Ishikawa (cell line): ENCODE measurements at regions not wholly inside any gene's neighbourhood (a gene's known extent, or its start where the extent isn't known, plus 50 kb on each side); places are given as distances from the start of the nearest gene placed in this dataset.

Source experiments
- CEBPB ChIP-seq: IDR thresholded peaks from 2 replicates; pipeline ENCODE4 v1.6.1; 2012
- CREB1 ChIP-seq: IDR thresholded peaks from 2 replicates; pipeline ENCODE4 v1.6.1; 2012; ENCODE audit warnings: low read depth
- EGR1 ChIP-seq: IDR thresholded peaks from 2 replicates; pipeline ENCODE4 v1.6.1; 2012
- EP300 ChIP-seq: IDR thresholded peaks from 2 replicates; pipeline ENCODE4 v1.6.1; 2012; ENCODE audit warnings: borderline replicate concordance
- FOXM1 ChIP-seq: IDR thresholded peaks from 2 replicates; pipeline ENCODE4 v1.6.1; 2012; ENCODE audit warnings: low read depth, borderline replicate concordance
- NFIC ChIP-seq: IDR thresholded peaks from 2 replicates; pipeline ENCODE4 v1.6.1; 2012
- RAD21 ChIP-seq: IDR thresholded peaks from 2 replicates; pipeline ENCODE4 v1.6.1; 2012; ENCODE audit warnings: low read depth
- REST ChIP-seq: IDR thresholded peaks from 2 replicates; pipeline ENCODE4 v1.6.1; 2012; ENCODE audit warnings: low read depth, mild to moderate bottlenecking
- TAF1 ChIP-seq: IDR thresholded peaks from 2 replicates; pipeline ENCODE4 v1.6.1; 2012; ENCODE audit warnings: low read depth, mild to moderate bottlenecking
- TCF12 ChIP-seq: IDR thresholded peaks from 2 replicates; pipeline ENCODE4 v1.6.1; 2012; ENCODE audit warnings: low read depth
- USF1 ChIP-seq: IDR thresholded peaks from 2 replicates; pipeline ENCODE4 v1.6.1; 2012
- YY1 ChIP-seq: IDR thresholded peaks from 2 replicates; pipeline ENCODE4 v1.6.1; 2012; ENCODE audit warnings: low read depth
- TF ChIP-seq, protein P1 (sequence below): IDR thresholded peaks from 2 replicates; pipeline ENCODE4 v1.6.1; 2012

DNA sequence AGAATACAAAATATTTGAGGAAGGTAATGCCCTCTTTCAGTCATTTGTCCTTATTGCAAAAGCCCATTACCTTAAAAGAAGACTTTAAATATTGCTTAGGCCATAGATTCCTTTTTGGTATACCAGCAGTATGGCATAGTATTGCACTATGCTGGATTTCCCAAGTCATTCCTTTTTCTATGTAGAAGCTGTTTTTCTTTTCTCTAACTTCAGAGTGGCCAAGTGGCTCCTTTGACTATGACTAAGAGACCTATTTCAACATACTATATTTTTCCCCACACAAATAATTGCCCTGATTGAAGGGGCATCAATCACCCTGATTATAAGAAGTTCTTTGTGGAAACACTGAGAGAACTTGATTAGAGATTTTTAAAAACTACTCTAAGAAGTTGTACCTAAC is 68.6 kb downstream of the UFM1 start:
- TF ChIP-seq NFIC (no peak), YY1 (no peak), TAF1 (no peak), TCF12 (no peak), CREB1 (no peak), EGR1 (no peak), EP300 (no peak), RAD21 (no peak), USF1 (no peak), REST (no peak), CEBPB (no peak), FOXM1 (no peak)
- TF ChIP-seq, protein P1, sequence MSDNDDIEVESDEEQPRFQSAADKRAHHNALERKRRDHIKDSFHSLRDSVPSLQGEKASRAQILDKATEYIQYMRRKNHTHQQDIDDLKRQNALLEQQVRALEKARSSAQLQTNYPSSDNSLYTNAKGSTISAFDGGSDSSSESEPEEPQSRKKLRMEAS: no peak
